ENCODE measurements at regions not wholly inside any gene's neighbourhood (a gene's known extent, or its start where the extent isn't known, plus 50 kb on each side); places are given as distances from the start of the nearest gene placed in this dataset.

GRCh38 chr9:93815677-93816076, 139.5 kb downstream of the BARX1 start (continued):
- TF ChIP-seq SNAI2 (CRISPR knock-in tag; IDR thresholded peaks at IDR 0.05) (no peak), ZNF565 (CRISPR knock-in tag; conservative IDR thresholded peaks at IDR 0.05; ENCODE audit: low read depth) (no peak)

- ATAC-seq: no peak
- TF ChIP-seq ESRRG (CRISPR knock-in tag; IDR thresholded peaks at IDR 0.05): no peak
- TF ChIP-seq TCF4 (CRISPR knock-in tag; IDR thresholded peaks at IDR 0.05; ENCODE audit: borderline replicate concordance): no peak
- no peak for TF ChIP-seq CREB5 (CRISPR knock-in tag; IDR thresholded peaks at IDR 0.05; ENCODE audit: low read depth)
- TF ChIP-seq ZFP30 (CRISPR knock-in tag; IDR thresholded peaks at IDR 0.05): no peak
- no peak for TF ChIP-seq GLIS3 (CRISPR knock-in tag; IDR thresholded peaks at IDR 0.05)
- TF ChIP-seq OSR1 (CRISPR knock-in tag; IDR thresholded peaks at IDR 0.05): no peak
Observed at GRCh38 chr9:93815135-93815534, 140.0 kb downstream of the BARX1 start.

- TF ChIP-seq ZFP30 (CRISPR knock-in tag; IDR thresholded peaks at IDR 0.05) (no peak), ZFP3 (CRISPR knock-in tag; IDR thresholded peaks at IDR 0.05) (no peak), BACH2 (CRISPR knock-in tag; IDR thresholded peaks at IDR 0.05; ENCODE audit: borderline replicate concordance) (no peak), SNAI2 (CRISPR knock-in tag; IDR thresholded peaks at IDR 0.05) (no peak), ARNTL (CRISPR knock-in tag; IDR thresholded peaks at IDR 0.05; ENCODE audit: borderline replicate concordance, low read depth) (no peak), RARB (CRISPR knock-in tag; IDR thresholded peaks at IDR 0.05) (no peak), CSDC2 (CRISPR knock-in tag; IDR thresholded peaks at IDR 0.05) (no peak), CSRNP3 (CRISPR knock-in tag; IDR thresholded peaks at IDR 0.05) (no peak), TSHZ2 (CRISPR knock-in tag; IDR thresholded peaks at IDR 0.05) (no peak), OSR1 (CRISPR knock-in tag; IDR thresholded peaks at IDR 0.05) (no peak), ZNF70 (CRISPR knock-in tag; IDR thresholded peaks at IDR 0.05) (no peak), PATZ1 (CRISPR knock-in tag; IDR thresholded peaks at IDR 0.05; ENCODE audit: borderline replicate concordance) (no peak), PPARA (CRISPR knock-in tag; IDR thresholded peaks at IDR 0.05; ENCODE audit: borderline replicate concordance) (no peak), GLIS3 (CRISPR knock-in tag; IDR thresholded peaks at IDR 0.05) (no peak), TOX (CRISPR knock-in tag; IDR thresholded peaks at IDR 0.05; ENCODE audit: borderline replicate concordance) (no peak), POU6F1 (CRISPR knock-in tag; IDR thresholded peaks at IDR 0.05; ENCODE audit: borderline replicate concordance, low read depth) (no peak), ESRRG (CRISPR knock-in tag; IDR thresholded peaks at IDR 0.05) (no peak)
- ATAC-seq: no peak
Observed at GRCh38 chr9:93814077-93814956, 140.8 kb downstream of the BARX1 start.
